A673 (cell line): ENCODE measurements at regions not wholly inside any gene's neighbourhood (a gene's known extent, or its start where the extent isn't known, plus 50 kb on each side); places are given as distances from the start of the nearest gene placed in this dataset.

ENCODE experiments used
- EZH2 ChIP-seq: fragments of 200-600 bp; sonication (generic); IDR thresholded peaks from 2 replicates; pipeline ENCODE4 v1.6.1; 2017; ENCODE audit warnings: borderline replicate concordance, low read depth, mild to moderate bottlenecking, mixed read lengths, antibody characterized with exemption, low read length; ENCODE audit not compliant: poor library complexity, severe bottlenecking
- TF ChIP-seq, protein P1 (sequence below): fragments of 300-800, 200-600 bp; sonication (generic); conservative IDR thresholded peaks from 2 replicates; pipeline ENCODE4 v1.5.1; 2017; ENCODE audit warnings: low read depth, mild to moderate bottlenecking, antibody characterized with exemption, low read length, moderate library complexity, mixed read lengths

DNA sequence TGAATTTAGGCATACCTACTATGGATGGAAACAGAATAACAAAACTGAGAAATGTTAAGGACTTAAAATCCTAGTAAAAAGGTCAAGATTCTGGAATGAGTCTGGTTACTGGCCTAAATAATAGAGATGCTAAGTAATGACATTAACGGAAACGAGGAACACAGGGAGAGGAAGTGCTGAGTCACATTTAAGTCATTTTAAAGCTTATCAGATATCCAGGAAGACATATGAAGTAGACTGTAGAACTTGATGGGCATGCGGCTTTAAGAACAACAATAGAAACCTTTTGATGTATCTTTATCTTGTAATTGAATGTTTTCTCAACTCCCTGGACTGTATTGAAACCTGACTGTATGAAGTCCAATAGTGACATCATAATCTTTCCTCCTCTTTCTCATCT lies 1251.4 kb upstream of the CDH6 start:
- TF ChIP-seq, protein P1, sequence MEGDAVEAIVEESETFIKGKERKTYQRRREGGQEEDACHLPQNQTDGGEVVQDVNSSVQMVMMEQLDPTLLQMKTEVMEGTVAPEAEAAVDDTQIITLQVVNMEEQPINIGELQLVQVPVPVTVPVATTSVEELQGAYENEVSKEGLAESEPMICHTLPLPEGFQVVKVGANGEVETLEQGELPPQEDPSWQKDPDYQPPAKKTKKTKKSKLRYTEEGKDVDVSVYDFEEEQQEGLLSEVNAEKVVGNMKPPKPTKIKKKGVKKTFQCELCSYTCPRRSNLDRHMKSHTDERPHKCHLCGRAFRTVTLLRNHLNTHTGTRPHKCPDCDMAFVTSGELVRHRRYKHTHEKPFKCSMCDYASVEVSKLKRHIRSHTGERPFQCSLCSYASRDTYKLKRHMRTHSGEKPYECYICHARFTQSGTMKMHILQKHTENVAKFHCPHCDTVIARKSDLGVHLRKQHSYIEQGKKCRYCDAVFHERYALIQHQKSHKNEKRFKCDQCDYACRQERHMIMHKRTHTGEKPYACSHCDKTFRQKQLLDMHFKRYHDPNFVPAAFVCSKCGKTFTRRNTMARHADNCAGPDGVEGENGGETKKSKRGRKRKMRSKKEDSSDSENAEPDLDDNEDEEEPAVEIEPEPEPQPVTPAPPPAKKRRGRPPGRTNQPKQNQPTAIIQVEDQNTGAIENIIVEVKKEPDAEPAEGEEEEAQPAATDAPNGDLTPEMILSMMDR, result no peak
- TF ChIP-seq EZH2, result no peak
